H1 (cell line): ENCODE measurements at regions not wholly inside any gene's neighbourhood (a gene's known extent, or its start where the extent isn't known, plus 50 kb on each side); places are given as distances from the start of the nearest gene placed in this dataset.

Experiments
- ATF3 ChIP-seq: IDR thresholded peaks from 2 replicates; pipeline ENCODE4 v1.6.1; 2011; ENCODE audit warnings: low read depth, mild to moderate bottlenecking, low read length; ENCODE audit not compliant: insufficient read depth
- CTCF ChIP-seq, 3 experiments: IDR thresholded peaks; 1 replicate in 2 of 3; 2 replicates in 1 of 3; pipeline versions ENCODE4 v1.5.1 to v1.6.1; 2011; ENCODE audit warnings: low read length in 3 of 3, mild to moderate bottlenecking in 3 of 3, inconsistent platforms in 2 of 3, low read depth in 1 of 3, moderate library complexity in 1 of 3; ENCODE audit not compliant: insufficient read depth in 1 of 3; ENCODE audit errors: control extremely low read depth in 1 of 3
- EZH2 ChIP-seq: fragments of 200-600 bp; sonication (generic); IDR thresholded peaks from 2 replicates; pipeline ENCODE4 v1.7.1; 2012; ENCODE audit warnings: low read depth, mild to moderate bottlenecking, moderate library complexity, low read length, inconsistent platforms; ENCODE audit not compliant: severe bottlenecking
- HDAC2 ChIP-seq, 2 experiments: fragments of 300-600 bp in 1 of 2; sonication (generic) in 1 of 2; IDR thresholded peaks; 2 replicates each; pipeline ENCODE4 v1.6.1; 2011 to 2012; ENCODE audit warnings: low read depth in 2 of 2, low read length in 2 of 2, mild to moderate bottlenecking in 2 of 2, moderate library complexity in 2 of 2, borderline replicate concordance in 1 of 2, inconsistent platforms in 1 of 2
- RFX5 ChIP-seq: IDR thresholded peaks from 2 replicates; pipeline ENCODE4 v1.6.1; 2011; ENCODE audit warnings: low read depth, low read length, improper control_type of control experiment, borderline replicate concordance
- SIN3A ChIP-seq, 2 experiments: IDR thresholded peaks in 1 of 2; conservative IDR thresholded peaks in 1 of 2; 2 replicates each; pipeline ENCODE4 v1.6.1; 2011 to 2012; ENCODE audit warnings: low read length in 2 of 2, improper control_type of control experiment in 1 of 2, low read depth in 1 of 2, mild to moderate bottlenecking in 1 of 2
- YY1 ChIP-seq: IDR thresholded peaks from 2 replicates; pipeline ENCODE4 v1.6.1; 2011; ENCODE audit warnings: low read depth, mild to moderate bottlenecking, low read length

- TF ChIP-seq CTCF (IDR thresholded peaks at IDR 0.05; ENCODE audit: control extremely low read depth in 1 of 3, insufficient read depth in 1 of 3, low read depth in 1 of 3, low read length in 3 of 3) (no peak), HDAC2 (IDR thresholded peaks at IDR 0.05; ENCODE audit: borderline replicate concordance in 1 of 2, low read depth in 2 of 2, low read length in 2 of 2) (no peak), EZH2 (no peak), SIN3A (conservative IDR thresholded peaks at IDR 0.05 in 1 of 2, IDR thresholded peaks at IDR 0.05 in 1 of 2; ENCODE audit: low read depth in 1 of 2, low read length in 2 of 2) (no peak), YY1 (no peak), RFX5 (no peak), ATF3 (no peak)
Measured at GRCh38 chr6:63516186-63516944, 55.9 kb upstream of the LOC128125822 start.
